ENCODE measurements at regions not wholly inside any gene's neighbourhood (a gene's known extent, or its start where the extent isn't known, plus 50 kb on each side); places are given as distances from the start of the nearest gene placed in this dataset.
"Not testable (repeated sequence)": the region's sequence is repeated elsewhere in the genome, so short reads cannot be mapped to it uniquely, and the experiment has no call there.

DNA sequence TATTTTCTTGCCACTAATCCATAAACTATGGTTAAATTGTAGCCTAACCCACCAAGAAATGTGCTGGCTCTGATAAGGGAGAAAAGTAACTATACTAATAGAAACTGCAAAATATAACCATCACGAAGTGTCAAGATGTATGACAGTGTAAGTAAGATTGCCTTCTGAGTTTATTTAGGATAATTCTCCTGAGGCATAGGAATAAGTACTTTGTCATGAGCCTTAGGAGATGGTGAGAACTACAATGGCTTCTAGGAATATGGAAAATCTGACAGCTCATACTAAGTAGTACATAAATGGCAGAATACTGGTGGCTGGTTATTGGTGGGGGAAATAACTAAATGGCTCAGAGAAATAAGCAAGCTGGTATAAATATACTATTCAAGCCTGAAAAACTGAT is 543.9 kb downstream of the PRR16 start:
- no peak for DNase-seq

DNA sequence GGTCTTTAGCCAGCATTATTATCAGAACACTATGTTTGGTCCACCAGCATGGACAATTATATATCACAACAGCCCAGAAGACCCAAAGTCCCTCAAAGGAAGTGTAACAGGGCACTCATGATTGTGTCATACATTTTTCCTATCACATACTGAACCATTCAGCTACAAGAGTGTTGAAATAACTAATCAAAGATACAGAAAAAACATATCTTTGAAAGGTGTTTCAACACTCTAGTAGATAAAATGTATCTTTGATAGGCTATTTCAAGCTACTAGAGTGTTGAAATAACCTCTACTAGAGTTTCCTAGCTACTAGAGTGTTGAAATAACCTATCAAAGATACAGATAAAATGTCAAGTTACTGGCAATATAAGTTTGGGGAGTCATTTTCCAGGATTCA is 545.0 kb downstream of the PRR16 start:
- no peak for DNase-seq

DNA sequence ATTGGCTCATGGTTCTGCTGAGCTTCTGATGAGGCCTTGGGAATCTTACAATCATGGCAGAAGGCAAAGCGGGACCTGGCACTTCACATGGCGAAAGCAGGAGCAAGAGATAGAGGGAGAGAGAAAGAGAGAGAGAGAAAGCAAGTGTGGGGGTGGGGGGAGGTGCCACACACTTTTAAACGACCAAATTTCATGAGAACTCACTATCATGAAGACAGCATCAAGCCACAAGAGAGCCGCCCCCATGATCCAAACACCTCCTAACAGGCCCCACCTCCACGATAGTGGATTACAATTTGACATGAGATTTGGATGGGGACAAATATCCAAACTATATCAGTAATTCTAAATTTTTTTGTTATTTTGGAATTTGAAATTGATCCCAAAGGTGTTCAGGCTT is 553.9 kb downstream of the PRR16 start:
- no peak for DNase-seq

DNA sequence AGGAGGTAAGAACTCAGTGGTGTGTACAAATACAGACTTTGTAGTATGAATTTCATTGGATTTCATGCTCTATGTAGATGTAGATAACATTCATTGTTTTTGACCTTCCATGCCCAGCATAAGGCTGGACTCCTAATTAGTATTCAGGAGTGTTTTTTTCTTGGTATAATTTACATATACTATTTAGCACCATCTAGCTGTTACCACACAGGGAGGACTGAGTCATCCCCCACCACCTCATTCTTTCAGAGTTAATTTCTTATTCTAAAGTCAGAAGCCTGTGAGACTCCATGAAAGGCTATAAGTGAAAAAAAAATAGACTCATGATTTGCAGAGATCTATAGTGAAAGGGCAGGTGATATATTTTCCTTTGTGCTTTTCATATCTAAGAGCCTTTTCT is 555.0 kb downstream of the PRR16 start:
- DNase-seq, result no peak

DNA sequence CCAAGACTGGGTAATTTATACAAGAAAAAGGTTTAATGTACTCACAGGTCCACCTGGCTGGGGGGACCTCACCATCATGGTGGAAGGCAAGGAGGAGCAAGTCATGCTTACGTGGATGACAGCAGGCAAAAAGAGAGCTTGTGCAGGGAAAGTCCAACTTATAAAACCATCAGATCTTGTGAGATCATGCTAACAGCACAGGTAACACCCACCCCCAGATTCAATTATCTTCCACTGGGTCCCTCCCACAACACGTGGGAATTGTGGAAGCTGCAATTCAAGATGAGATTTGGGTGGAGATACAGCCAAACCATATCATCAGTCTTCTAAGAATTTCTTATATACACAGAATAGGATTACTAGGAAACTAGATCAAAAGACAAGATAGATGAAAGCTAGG is 555.6 kb downstream of the PRR16 start:
- no peak for DNase-seq

DNA sequence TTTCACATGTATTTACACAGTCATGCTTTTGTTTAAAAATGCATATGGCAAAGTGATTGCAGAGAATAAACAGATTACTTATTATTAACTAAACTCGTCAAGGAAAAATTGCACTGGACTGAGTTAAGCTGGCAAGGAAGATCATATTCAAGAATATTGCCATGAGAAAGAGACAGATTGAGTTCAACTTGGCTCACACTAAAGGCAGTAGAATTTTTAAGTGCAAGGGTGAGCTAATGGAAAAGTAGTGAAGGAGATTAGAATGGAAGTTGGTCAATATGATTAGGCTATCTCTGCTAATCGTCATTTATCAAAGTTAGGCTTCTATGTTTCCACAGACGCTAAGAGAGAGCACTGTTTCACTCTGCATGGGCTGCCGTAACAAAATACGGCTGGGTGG is 557.6 kb downstream of the PRR16 start:
- DNase-seq, result no peak

DNA sequence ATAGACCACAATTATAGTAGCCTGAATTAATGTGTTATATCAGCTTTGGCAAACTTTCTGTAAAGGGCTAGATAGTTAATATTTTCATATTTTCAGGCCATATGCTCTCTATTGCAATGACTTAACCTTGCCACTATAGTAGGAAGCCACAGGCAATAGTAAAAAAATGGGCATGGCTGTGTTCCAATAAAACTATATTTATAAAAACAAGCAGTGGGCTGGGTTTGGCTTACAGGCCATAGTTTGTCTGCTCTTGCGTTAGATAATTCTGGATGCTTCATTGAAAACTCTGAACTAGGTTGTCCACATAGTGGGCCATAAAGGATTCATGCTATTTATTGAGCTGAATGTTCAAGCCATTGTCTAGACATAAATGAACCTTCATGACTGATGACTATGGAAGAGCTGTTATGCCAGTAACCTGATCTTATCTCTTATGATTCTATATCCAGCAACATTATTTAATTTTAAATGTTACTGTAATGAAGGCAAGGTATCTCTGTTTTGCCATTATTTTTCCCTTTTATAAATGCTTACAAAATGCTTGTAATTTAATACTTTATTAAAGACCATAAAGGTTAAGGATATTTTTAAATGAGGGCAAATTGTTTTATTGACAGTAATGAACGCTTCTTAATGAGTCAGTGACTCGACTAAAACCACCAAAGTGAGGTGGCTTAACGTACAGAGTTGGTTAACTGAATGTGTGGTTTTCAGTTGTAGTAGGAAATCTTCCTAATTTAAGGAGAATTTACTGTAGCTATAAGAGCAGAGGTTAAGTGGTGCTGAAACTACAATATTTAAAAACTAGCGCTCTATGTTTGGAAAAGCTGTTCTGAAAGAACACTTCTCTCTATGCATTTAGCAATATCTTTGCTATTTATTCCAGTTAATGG is 560.6 kb downstream of the PRR16 start:
- no peak for DNase-seq

DNA sequence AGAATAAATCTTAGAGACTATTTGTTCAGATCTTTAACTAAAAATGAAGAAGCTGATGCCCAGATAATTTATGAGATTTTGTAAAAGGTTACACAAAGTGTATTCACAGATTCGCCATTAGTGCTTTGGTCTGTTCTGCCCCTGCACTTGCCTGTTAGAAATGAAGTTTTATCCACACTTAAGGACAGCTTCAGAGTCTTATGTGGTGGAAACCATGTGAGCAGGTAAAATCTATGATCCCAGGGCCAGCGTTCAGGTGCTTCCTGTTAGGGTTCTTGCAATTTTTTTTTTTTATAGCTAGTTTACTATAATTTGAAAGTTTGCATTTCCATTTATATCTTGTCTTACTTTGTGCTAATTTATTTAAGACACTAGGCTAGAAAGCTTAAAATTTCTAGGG is 561.6 kb downstream of the PRR16 start:
- DNase-seq, result no peak

DNA sequence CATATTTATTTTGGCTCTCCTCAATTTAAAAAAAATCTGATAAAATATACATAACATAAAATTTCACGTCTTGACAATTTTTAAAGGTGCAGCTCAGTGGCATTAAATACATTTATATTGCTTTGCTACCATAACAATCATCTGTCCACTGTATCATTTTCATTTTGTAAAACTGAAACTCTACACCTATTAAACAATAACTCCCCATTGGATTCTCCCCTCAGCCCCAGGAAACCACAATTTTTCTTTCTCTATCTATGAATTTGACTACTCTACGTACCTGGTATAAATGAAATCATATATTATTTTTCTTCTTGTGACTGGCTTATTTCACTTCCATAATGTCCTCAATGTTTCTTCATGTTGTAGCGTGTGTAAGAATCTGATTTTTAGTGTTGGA is 563.5 kb downstream of the PRR16 start:
- DNase-seq, result no peak

DNA sequence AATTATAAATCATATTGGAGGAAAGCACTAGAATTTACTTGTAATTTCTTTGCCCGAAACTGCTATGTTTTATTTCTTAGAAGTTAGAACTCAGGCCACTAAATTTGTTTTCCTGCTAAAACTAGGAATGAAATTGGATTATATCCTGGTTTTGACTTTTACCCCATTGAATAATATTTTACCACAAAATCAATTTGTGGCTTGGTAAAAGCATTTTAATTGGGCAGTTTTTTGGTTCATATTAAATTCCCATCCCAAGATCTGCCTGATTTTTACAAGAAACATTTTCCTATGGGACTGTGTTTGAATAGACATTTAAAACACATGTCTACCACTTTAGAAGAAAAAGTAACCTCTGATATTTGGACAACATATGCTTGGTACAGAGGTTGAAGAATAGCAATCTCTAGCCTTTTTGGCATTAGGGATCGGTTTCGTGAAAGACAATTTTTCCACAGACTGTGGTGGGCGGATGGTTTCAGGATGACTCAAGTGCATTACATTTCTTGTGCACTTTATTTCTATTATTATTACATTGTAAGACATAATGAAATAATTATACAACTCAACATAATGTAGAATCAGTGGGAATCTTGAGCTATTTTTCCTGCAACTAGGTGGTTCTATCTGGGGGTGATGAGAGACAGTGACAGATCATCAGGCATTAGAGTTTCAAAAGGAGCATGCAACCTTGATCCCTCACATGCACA is 565.6 kb downstream of the PRR16 start:
- no peak for DNase-seq

DNA sequence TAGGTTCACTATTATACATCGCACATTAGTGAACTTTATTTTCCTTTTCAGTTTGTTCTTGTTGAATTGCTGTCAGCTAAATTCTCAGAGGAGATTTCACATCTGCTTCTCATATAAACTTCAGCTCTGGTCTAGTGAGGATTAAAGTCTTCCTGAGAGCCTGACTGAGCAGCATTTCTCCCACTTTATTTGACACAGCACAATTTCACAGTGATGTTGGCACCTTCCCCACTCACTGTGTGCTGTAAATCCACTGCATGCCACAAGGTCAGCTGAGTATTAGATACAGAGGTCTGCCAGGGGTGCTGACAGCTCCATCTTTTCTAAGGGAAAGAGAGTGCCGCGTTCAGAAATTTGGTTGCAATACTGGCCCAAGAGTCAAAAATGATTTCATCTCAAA is 567.4 kb downstream of the PRR16 start:
- DNase-seq, result no peak

DNA sequence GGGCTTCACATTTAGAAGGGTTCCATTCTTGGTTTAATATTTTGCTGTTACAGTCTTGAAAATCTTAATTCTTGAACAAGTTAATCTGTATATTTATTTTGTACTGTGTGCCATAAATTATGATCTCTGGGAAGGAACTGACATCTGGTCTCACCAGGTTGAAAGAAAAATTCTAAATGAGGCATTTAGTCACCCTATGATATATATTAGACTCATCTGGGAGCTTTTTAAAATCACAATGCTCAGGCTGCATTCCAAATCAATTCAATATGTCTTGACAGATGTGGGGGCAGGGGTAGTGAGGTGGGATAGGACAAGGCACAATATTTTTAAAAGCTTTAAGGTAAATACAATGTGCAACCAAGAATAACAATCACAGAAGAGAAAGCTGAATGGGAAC is 569.2 kb downstream of the PRR16 start:
- no peak for DNase-seq

DNA sequence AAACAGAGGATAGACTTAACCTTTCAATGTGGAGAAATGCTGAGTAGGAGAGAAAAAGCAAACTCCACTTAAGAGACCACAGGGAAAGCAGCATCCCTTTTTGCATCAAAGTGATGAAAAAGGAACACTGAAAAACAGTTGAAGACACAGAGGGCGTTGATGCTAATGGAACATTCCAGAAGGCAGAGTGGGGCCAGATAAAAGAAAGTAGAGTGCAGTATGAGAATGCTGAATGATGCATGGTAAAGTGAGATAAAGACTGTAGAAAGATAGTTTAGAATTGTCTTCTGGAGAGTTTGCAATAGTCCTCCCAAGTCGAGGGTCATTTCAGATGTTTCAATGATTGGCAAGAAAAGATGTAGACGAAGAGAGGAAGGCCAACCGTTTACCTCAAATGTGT is 574.3 kb downstream of the PRR16 start:
- no peak for DNase-seq

DNA sequence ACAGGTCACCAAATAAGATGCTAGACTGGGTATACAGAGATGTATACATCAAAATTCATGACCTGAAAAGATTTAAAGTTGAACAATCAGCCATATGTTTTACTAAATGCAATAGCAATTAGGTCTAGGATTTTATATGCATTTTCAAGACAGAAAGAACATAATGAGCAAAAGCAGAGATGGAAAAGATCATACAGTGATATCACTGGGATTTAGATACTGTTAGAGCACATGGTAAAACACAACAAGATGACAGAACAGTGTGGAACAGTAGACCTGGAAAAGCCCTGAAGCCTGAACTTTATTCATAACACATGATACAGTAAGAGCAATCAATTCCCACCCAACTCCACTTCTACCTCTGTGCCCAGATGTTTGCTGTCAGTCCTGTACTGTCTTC is 585.9 kb downstream of the PRR16 start:
- DNase-seq, result no peak

DNA sequence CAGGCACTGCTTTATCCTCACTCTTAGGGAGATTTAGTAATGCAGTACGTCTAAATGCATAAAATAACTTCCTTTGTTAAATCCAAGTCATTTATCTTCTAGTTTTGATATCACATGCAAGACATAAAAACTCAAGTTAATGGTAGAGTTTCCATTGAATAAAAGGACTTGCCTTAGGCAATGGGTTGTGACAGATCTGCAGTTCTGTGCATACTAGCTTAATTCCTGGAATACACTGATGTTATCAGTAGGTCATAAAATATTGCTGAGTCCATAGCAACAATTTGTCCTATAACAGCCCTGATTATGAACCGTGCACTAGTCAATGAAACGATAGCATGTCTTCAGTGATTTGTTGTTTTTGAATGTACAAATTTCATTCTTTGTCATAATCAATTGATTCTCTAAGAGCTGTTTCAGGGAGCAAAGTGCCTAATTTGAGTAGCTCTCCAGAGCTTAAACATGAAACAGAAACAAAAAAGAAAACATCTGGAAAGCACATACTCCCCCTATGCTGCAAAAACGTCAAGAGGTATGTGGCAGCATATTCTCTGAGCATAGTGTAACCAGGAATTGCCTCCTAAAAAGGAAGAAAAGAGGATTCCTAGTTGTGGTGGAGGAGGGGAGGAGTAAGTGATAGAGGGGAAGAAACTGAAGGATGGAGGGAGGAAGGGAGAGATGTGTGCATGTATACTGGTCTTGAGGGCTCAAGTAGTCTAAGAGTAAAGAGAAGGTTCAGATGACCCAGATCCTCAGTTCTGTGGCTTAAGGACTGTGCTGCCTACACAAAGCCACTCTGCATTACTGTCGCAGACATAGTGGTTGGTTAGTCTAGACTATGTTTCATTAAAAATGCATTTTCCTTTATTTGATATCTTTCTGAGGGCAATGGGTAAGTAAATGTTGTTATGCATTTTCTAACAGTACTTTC is 589.2 kb downstream of the PRR16 start:
- no peak for DNase-seq

DNA sequence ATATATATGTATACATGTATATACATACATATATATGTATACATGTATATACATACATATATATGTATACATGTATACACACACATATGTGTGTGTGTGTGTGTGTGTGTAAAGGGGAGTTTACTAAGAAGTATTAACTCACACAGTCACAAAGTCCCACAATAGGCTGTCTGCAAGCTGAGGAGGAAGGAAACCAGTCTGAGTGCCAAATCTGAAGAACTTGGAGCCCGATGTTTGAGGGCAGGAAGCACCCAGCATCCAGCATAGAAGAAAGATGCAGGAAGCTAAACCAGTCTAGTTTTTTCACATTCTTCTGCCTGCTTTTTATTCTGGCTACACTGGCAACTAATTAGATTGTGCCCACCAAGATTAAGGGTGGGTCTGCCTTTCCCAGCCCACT is 591.5 kb downstream of the PRR16 start:
- DNase-seq, result no peak

DNA sequence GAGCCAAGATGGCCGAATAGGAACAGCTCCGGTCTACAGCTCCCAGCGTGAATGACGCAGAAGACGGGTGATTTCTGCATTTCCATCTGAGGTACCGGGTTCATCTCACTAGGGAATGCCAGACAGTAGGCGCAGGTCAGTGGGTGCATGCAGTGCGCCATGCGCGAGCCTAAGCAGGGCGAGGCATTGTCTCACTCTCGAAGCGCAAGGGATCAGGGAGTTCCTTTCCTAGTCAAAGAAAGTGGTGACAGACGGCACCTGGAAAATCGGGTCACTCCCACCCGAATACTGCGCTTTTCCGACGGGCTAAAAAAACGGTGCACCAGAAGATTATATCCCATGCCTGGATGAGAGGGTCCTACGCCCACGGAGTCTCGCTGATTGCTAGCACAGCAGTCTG is 600.1 kb downstream of the PRR16 start:
- not testable (repeated sequence) for DNase-seq

DNA sequence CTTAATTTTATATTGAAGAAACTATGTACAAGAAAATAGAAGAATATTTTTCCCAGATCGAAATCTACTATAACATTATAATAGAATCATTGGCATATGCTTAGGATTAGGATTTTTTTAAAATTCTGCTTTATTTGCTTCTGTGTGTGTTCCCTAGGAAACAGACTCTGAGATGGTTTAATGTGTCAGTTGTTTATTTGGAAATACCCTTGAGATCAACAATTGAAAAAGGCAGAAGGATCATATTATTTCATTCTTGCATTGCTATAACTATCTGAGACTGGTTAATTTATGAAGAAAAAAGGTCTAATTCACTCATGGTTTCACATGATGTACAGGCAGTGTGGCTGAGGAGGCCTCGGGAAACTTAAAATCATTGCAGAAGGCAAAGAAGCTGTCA is 622.6 kb downstream of the PRR16 start:
- DNase-seq, result no peak

DNA sequence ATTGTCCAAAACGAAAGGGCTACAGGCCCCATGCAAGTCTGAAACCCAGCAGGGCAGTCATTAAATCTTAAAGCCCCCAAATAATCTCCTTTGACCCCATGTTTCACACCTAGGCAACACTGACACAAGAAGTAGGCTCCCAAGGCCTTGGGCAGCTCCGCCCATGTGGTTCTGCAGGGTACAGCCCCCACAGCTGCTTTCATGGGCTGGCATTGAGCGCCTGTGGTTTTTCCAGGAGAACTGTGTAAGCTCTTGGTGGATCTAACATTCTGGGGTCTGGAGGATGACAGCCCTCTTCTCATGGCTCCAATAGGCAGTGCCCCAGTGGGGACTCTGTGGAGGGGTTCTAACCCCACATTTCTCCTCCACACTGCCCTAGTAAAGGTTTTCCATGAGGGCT is 623.5 kb downstream of the PRR16 start:
- DNase-seq, result no peak

DNA sequence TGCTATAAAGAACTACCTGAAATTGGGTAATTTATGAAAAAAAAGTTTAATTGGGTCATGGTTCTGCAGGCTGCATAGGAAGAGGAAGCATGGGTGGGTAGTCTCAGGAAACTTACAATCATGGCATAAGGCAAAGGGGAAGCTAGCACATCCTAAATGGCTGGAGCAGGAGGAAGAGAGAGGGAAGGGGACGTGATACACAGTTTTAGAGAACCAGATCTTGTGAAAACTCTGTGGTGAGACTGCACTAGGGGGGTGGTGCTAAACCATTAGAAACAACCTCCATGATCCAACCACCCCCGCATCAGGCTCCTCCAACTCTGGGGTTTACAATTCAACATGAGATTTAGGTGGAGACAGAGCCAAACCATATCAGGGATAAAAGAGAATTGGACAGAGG is 624.2 kb downstream of the PRR16 start:
- no peak for DNase-seq

DNA sequence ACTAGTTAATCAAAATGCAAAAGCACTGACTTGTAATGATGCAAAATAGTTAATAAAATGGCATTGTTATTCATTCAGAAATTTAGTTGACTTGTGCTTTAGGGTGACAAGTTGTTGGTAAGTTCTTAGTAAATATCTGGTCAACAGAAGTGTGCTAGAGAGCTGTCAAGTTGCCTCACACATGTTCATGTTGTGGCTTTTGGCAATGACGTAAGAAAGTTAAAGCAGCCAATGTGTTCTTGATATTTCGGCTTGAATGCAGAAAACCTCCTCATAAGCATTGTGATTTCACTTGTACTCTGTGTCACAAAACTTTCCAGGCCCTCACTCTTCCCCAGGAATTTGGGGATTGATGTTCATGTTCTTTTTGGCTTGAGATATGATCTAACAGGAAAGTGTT is 626.7 kb downstream of the PRR16 start:
- no peak for DNase-seq

DNA sequence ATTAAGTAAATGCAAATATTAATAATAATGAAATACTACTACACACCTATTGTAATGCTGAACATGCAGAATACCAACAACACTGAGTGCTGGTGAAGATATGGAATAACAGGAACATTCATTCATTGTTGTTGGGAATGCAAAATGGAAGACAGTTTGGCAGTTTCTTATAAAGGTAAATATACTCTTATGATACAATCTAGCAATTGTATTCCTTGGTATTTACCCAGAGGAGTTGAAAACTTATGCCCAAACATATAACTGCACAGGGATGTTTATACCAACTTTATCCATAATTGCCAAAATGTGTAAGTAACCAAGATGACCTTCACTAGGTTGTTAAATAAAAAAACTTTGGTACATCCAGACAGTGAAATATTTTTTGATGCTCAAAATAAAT is 636.8 kb downstream of the PRR16 start:
- no peak for DNase-seq

DNA sequence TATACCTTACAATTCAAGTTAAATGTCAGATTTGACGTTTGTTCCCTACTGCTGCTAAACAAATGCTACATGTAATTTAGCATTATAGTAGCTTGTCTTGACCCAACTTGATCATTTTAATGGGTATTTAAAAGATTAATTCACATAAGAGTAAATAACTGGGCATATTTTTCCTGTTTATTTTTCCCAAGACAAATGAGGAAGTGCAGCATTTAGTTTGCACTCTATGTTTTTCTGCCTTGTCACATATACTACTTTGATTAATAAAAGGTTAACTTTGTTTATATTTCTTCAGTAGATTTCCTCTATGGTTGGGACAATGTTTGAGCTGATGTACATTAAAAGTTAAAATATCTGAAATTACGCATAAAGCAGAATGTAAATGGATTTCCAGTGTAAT is 641.8 kb downstream of the PRR16 start:
- no peak for DNase-seq

Data from NCI-H1417 treated with DMSO at 0.1 percent for 48 hours (cell line).